HG03175 (cell line): ENCODE measurements at regions not wholly inside any gene's neighbourhood (a gene's known extent, or its start where the extent isn't known, plus 50 kb on each side); places are given as distances from the start of the nearest gene placed in this dataset.

ENCODE experiments used
- ATAC-seq: cut with Tn5 transposase; IDR thresholded peaks from one replicate; pipeline ENCODE4 v1.9.1; 2021; ENCODE audit warnings: mild to moderate bottlenecking, moderate library complexity; ENCODE audit not compliant: unreplicated experiment

DNA sequence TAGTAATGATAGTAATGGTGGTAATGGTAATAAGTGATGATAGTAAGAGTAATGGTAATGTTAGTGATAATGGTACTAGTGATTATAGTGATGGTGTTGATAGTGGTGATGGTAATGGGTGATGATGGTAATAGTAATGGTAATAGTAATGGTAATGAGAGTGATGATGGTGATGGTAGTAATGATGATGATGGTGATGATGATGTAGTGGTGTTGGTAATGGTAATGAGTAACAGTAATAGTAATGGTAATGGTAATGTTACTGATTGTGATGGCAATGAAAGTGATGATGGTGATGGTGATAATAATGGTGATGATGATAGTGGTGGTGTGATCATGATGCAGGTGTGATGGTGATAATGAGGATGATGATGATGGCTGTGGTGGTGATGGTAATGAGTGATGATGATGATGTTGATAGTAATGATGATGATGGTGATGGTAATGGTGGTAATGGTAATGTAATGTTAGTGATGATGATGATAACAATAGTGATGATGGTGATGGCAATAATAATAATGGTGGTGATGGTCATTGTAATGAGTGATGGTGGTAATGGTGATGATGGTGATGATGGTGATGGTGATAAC lies 235.0 kb downstream of the MATN1 start:
- ATAC-seq: no peak

GRCh38 chr1:30487042-30487441 lies 236.3 kb downstream of the MATN1 start:
- ATAC-seq: no peak

DNA sequence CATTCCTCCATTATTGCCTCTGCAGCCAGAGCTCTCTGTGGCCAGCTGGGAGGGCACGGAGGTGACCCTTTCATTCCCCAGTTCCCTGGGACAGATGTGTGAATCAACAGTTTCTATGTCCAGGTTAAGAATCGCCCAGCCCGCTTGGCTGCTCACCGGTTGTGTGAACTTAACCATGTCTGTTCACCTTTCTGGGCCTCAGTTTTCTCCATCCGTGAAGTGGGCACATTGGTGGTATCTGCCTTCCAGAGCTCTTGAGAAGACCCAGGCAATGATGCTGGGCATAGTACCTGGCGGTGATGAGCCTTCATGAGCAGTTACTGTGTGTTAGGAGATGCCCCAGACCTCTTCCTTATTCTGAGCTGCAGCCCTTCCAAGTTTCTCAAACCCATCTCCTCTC lies 238.3 kb downstream of the MATN1 start:
- no peak for ATAC-seq

- no peak for ATAC-seq
These were observed 238.7 kb downstream of the MATN1 start for GRCh38 chr1:30484668-30485067.

DNA sequence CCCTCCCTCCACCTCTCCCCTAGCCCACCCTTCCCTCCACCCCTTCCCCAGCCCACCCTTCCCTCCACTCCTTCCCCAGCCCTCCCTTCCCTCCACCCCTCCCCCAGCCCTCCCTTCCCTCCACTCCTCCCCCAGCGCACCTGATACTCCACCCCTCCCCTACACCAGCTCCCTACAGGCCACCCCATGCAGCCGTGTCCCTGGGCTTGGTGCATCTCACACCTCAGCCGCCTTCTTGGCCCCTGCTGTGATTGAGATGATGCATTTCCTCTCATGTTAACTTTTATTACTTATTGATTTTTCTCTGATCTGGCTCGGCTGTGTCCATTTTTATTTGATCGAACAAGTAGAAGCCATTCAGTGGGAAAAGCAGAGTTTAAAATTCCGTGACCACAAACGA lies 243.8 kb downstream of the MATN1 start:
- no peak for ATAC-seq

DNA sequence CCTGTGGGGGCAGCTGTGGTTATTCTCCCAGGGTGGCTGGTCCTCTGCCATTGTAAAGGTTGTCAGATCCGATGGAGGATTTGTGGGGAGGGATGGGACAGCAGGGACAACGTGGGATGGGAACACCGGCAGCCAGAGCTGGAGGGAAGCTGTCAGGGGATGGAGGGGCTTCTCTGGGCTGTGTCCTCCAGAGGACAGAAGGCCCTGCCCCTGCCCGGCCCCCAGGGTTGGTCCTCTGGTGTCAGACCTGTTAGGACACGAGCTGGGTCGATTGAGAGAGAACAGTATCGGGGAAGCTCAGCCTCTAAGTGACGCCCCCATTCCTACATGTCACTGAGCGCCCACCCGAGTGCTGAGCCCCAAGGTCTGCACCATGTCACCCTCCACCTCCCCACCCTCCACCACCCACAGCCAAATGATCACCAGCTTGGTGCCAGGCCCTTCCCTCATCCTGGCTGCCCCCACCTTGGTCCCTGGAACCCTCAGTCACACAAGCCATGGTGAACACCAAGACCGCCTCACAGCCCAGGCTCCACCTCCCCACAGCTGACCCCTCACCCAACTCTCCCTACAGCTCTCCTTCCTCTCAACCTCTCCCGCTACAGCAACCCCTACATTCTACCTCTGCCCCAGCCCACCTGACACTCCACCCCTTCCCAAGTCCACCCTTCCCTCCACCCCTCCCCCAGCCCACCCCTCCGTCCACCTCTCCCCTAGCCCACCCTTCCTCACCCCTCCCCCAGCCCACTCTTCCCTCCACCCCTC lies 244.4 kb downstream of the MATN1 start:
- no peak for ATAC-seq

- no peak for ATAC-seq
These were observed 245.1 kb downstream of the MATN1 start for GRCh38 chr1:30478283-30478682.

- no peak for ATAC-seq
These were observed 245.8 kb downstream of the MATN1 start for GRCh38 chr1:30477588-30477987.

GRCh38 chr1:30476911-30477459 lies 246.4 kb downstream of the MATN1 start:
- no peak for ATAC-seq

GRCh38 chr1:30476476-30476875 lies 246.9 kb downstream of the MATN1 start:
- ATAC-seq: no peak

DNA sequence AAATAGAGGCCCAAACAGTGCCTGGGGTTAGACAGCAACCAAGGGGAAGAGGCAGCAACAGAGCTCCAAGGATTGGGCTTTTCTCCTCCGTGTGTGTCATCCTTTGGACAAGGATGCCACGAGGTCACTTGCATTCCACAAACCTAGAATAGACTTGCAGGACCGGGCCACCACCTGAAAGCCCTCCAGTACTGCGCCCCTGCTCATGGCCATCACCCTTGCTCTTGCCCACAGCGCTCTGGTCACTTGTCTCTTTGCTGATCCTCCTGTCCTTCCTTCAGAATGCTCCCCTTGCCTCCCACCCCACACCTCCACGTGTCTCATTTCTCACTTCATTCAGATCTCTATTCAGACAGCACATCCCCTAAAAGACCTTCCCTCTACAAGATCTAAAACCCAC lies 247.4 kb downstream of the MATN1 start:
- ATAC-seq: no peak

DNA sequence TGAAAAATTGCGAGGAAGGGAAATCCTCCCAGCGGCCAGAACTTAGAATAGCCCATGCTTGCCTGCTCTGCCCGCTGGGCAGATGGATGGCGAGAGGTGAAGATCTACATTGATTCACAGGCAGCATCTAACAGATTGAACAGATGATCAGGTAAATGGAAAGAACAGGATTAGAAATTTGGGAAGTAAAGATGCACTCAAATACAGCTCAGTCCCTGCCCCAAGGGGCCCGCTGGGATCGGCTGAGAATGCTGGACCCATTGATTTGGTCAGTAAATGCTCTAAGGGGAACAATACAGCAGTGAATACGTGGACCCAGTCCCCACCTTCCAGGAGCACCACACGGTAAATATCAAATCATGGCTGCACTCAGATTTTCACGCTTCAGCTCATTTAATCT lies 248.2 kb downstream of the MATN1 start:
- no peak for ATAC-seq

DNA sequence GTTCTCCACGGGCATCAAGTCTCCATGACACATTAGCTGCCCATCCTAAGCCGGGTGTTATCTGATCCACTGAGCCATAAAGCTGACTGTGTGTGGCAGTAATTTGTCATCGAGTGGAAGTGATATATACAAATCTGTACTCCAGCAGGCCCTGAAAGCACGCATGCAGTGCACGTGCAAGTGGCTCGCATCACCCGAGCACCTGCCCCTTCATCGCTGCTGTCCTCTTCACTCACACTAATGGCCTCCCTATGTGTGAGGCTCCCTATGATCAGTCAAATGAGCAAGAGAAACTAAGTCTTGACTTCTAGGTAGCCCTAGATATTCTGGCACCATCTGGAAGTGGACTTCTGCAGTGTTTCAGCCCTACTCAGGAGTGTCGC lies 248.6 kb downstream of the MATN1 start:
- no peak for ATAC-seq

- ATAC-seq: no peak
These were observed 249.2 kb downstream of the MATN1 start for GRCh38 chr1:30473922-30474817.

GRCh38 chr1:30472526-30472925 lies 250.9 kb downstream of the MATN1 start:
- no peak for ATAC-seq

DNA sequence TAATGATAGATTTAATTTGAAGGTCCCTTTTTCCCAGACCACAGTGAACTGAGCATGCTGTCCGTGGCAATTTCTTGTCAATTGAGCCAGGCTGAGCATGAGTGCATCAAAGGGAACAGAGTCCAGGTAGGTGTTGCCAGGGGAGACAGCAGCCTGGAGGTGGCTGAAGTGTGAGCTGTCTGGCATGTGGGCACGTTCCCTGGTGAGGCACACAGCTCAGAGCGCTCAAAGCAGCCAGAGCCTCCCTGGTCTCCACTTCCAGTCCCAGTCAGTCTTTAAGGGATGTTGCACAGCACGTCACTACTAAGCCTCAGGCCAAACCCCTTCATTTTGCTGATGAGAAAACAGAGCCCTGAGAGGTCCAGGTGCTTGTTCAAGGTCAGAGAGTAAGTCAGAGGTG lies 251.4 kb downstream of the MATN1 start:
- ATAC-seq: no peak

DNA sequence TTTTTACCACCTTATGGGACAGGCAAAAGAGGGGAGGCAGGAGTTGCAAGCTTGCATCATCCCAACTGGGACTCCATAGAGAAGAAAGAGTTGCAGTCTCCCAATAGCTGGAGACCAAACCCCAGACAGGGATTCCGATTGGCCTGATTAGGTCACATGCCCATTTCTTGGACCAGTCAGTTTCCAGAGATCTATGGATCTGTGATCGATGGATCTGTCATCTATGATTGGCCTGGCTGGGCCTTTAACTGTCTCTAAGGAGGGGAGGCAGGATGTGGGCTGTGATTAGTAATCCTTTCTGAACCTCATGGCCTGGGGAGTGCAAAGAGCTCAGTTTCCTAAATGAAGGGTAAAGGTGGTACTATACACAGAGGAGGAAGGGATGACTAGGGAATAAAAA lies 252.1 kb downstream of the MATN1 start:
- ATAC-seq: no peak

- no peak for ATAC-seq
These were observed 254.0 kb downstream of the MATN1 start for GRCh38 chr1:30469426-30469825.

- ATAC-seq: no peak
These were observed 256.3 kb downstream of the MATN1 start for GRCh38 chr1:30467101-30467500.

DNA sequence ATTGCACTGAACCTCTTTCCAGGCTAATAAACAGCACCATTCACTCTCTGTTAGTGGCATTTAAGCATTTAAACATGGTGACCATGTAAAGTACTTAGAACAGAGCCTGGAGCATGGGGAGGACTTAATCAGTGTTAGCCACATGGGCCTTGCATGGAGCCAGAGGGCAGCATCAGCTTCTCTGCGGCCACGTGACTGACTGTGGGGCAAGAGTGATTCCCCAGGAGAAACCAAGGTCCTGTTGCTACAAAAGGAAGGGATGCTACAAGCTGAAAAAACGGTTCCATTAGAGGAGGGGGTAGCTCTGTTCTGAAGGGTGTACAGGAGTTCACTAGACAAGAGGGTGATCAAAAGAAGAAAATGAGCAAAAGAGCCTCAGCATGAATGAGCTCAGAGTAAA lies 256.8 kb downstream of the MATN1 start:
- ATAC-seq: no peak

- no peak for ATAC-seq
These were observed 257.4 kb downstream of the MATN1 start for GRCh38 chr1:30466026-30466425.

- ATAC-seq: no peak
These were observed 258.3 kb downstream of the MATN1 start for GRCh38 chr1:30465096-30465495.
